ENCODE measurements at regions not wholly inside any gene's neighbourhood (a gene's known extent, or its start where the extent isn't known, plus 50 kb on each side); places are given as distances from the start of the nearest gene placed in this dataset.

DNA sequence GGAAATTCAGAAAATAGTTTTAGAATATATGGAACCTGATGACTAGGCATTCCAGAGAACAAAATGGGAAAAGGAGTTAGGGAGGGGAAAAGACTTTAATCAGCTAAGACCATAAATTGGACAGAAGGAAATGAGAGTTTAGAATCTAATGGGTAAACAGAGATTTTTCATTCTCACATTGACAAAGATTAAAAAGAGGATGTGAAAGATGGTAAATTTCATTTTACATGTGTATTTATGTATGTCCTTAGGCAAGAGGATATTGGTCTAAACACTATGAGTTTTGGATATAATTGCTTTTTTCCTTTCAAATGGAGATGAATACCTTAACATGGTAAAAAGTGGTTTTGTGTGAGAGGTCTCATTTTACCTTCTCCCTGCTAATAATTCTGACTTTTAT is 1021.9 kb downstream of the NSUN3 start:
- Histone ChIP-seq H3K4me3 (ENCODE audit: control extremely low read depth in 1 of 5, extremely low read depth in 1 of 5, insufficient read depth in 1 of 5, low read depth in 2 of 5, low read length in 4 of 5) (no peak overlapping the region), H3K4me2 (replicated peaks; ENCODE audit: low read depth, low read length, poor library complexity, severe bottlenecking) (no peak overlapping the region), H4K20me1 (ENCODE audit: control insufficient read depth, insufficient read depth, low read length, poor library complexity, severe bottlenecking) (no peaks in the 10 kb centered on the region), H3K27ac (ENCODE audit: low read length in 2 of 2) (no peak overlapping the region), H3K36me3 (replicated peaks in 1 of 2; ENCODE audit: control extremely low read depth in 1 of 2, control insufficient read depth in 1 of 2, extremely low read depth in 1 of 2, insufficient read depth in 2 of 2, low read length in 1 of 2) (no peaks in the 10 kb centered on the region), H3K9ac (ENCODE audit: low read length) (no peak overlapping the region), H2AFZ (ENCODE audit: insufficient read depth, low read depth, low read length, poor library complexity, severe bottlenecking) (no peak overlapping the region), H3K4me1 (ENCODE audit: control insufficient read depth in 2 of 2, insufficient read depth in 2 of 2, low read length in 2 of 2) (no peaks in the 10 kb centered on the region), H3K27me3 (replicated peaks in 1 of 4; ENCODE audit: control extremely low read depth in 1 of 4, control insufficient read depth in 3 of 4, insufficient read depth in 4 of 4, low read length in 3 of 4) (no peaks in the 10 kb centered on the region), H3K79me2 (ENCODE audit: control insufficient read depth, insufficient read depth, low read length) (no peaks in the 10 kb centered on the region), H3K9me3 (ENCODE audit: control extremely low read depth in 1 of 3, control insufficient read depth in 2 of 3, insufficient read depth in 1 of 3, low read length in 2 of 3) (peaks cover 0 to 2% (median 0%) of the 10 kb centered on the region in 3 donors)
- DNase-seq, result no peak
- H3K9me3 Mint-ChIP-seq (ENCODE audit: insufficient read depth), result no peaks in the 10 kb centered on the region
- no peak overlapping the region for H3K27ac Mint-ChIP-seq
- ATAC-seq (ENCODE audit: low read depth), result no peak
- H3K4me1 Mint-ChIP-seq, result no peaks in the 10 kb centered on the region
- intact Hi-C loops (cut with micrococcal nuclease), result no loop called here
- ChIA-PET POLR2A (no interaction called here), CTCF (no interaction called here)
- no peaks in the 10 kb centered on the region for H3K27me3 Mint-ChIP-seq
- TF ChIP-seq, protein P1, sequence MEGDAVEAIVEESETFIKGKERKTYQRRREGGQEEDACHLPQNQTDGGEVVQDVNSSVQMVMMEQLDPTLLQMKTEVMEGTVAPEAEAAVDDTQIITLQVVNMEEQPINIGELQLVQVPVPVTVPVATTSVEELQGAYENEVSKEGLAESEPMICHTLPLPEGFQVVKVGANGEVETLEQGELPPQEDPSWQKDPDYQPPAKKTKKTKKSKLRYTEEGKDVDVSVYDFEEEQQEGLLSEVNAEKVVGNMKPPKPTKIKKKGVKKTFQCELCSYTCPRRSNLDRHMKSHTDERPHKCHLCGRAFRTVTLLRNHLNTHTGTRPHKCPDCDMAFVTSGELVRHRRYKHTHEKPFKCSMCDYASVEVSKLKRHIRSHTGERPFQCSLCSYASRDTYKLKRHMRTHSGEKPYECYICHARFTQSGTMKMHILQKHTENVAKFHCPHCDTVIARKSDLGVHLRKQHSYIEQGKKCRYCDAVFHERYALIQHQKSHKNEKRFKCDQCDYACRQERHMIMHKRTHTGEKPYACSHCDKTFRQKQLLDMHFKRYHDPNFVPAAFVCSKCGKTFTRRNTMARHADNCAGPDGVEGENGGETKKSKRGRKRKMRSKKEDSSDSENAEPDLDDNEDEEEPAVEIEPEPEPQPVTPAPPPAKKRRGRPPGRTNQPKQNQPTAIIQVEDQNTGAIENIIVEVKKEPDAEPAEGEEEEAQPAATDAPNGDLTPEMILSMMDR (IDR thresholded peaks at IDR 0.05), result no peak
- TF ChIP-seq EZH2 (IDR thresholded peaks at IDR 0.05; ENCODE audit: borderline replicate concordance, insufficient read depth, low read depth, low read length, poor library complexity, severe bottlenecking), result no peak
- no peak overlapping the region for H3K4me3 Mint-ChIP-seq

DNA sequence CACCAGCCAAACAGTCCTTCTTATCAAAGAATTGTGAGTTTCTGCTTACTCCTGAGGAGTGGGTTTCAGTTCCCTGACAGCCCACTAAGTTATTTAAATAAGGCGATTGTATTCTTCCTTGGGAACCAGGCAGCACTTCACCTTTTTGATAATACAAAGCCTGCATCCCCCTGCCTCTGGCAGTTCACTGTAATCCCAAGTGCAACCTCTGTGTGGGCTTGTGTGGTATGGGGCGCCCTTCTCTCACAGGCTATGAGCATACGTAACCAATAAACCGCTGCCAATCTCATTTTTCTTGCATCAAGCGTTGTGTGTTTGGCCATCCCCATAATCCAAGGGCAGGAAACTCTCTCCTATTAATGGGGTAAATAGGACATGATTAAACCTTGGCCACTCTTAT is 1025.6 kb downstream of the NSUN3 start:
- CTCF ChIA-PET, result no interaction called here

More for the DNA sequence above, 1025.6 kb downstream of the NSUN3 start:
- ATAC-seq (ENCODE audit: low read depth) (no peak), DNase-seq (no peak)
- no peak overlapping the region for H3K4me2 ChIP-seq (replicated peaks; ENCODE audit: low read depth, low read length, poor library complexity, severe bottlenecking)
- H4K20me1 ChIP-seq (ENCODE audit: control insufficient read depth, insufficient read depth, low read length, poor library complexity, severe bottlenecking), result no peaks in the 10 kb centered on the region
- H2AFZ ChIP-seq (ENCODE audit: insufficient read depth, low read depth, low read length, poor library complexity, severe bottlenecking), result no peak overlapping the region
- no peak overlapping the region for H3K27ac Mint-ChIP-seq
- H3K9ac ChIP-seq (ENCODE audit: low read length), result no peak overlapping the region
- no peaks in the 10 kb centered on the region for H3K27me3 Mint-ChIP-seq
- intact Hi-C loops (cut with micrococcal nuclease), result no loop called here
- WGBS (ENCODE audit: insufficient coverage), result 100% methylated on average over 2 of the region's 5 CpGs
- H3K4me3 Mint-ChIP-seq, result no peak overlapping the region
- H3K4me1 ChIP-seq (ENCODE audit: control insufficient read depth in 2 of 2, insufficient read depth in 2 of 2, low read length in 2 of 2), result no peaks in the 10 kb centered on the region
- POLR2A ChIA-PET, result no interaction called here
- H3K36me3 ChIP-seq (replicated peaks in 1 of 2; ENCODE audit: control extremely low read depth in 1 of 2, control insufficient read depth in 1 of 2, extremely low read depth in 1 of 2, insufficient read depth in 2 of 2, low read length in 1 of 2), result no peaks in the 10 kb centered on the region
- no peak for TF ChIP-seq EZH2 (IDR thresholded peaks at IDR 0.05; ENCODE audit: borderline replicate concordance, insufficient read depth, low read depth, low read length, poor library complexity, severe bottlenecking)
- TF ChIP-seq, protein P1 (IDR thresholded peaks at IDR 0.05), result no peak
- no peaks in the 10 kb centered on the region for H3K79me2 ChIP-seq (ENCODE audit: control insufficient read depth, insufficient read depth, low read length)
- no peak overlapping the region for H3K27ac ChIP-seq (ENCODE audit: low read length in 2 of 2)
- no peak overlapping the region for H3K4me3 ChIP-seq (ENCODE audit: control extremely low read depth in 1 of 5, extremely low read depth in 1 of 5, insufficient read depth in 1 of 5, low read depth in 2 of 5, low read length in 4 of 5)
- peaks cover 0 to 2% (median 0%) of the 10 kb centered on the region in 3 donors for H3K9me3 ChIP-seq (ENCODE audit: control extremely low read depth in 1 of 3, control insufficient read depth in 2 of 3, insufficient read depth in 1 of 3, low read length in 2 of 3)
- H3K4me1 Mint-ChIP-seq, result no peaks in the 10 kb centered on the region
- H3K27me3 ChIP-seq (replicated peaks in 1 of 4; ENCODE audit: control extremely low read depth in 1 of 4, control insufficient read depth in 3 of 4, insufficient read depth in 4 of 4, low read length in 3 of 4), result no peaks in the 10 kb centered on the region
- peaks cover 2% of the 10 kb centered on the region for H3K9me3 Mint-ChIP-seq (ENCODE audit: insufficient read depth)

All from B cell (primary cell).